OCI-LY3 (cell line): ENCODE measurements at regions not wholly inside any gene's neighbourhood (a gene's known extent, or its start where the extent isn't known, plus 50 kb on each side); places are given as distances from the start of the nearest gene placed in this dataset.
A peak's percentile ranks its signal among the peaks of the same experiment; 100 is the strongest.

Source experiments
- H2AFZ ChIP-seq: fragments of 200-600, 300-600 bp; shearing (Covaris generic); 2 replicates; pipeline ENCODE4 v1.6.0; 2014; ENCODE audit warnings: antibody characterized with exemption, low read depth, low read length
- H3K27ac ChIP-seq: fragments of 200-600, 300-600 bp; sonication (generic); 2 replicates; pipeline ENCODE4 v1.5.1; 2014; ENCODE audit warnings: mild to moderate bottlenecking, low read length, moderate library complexity, mixed read lengths
- H3K27me3 ChIP-seq: fragments of 200-600, 300-600 bp; sonication (generic); 2 replicates; pipeline ENCODE4 v1.6.1; 2014; ENCODE audit warnings: low read depth, low read length, mixed read lengths
- H3K36me3 ChIP-seq: fragments of 200-600, 300-600 bp; sonication (generic); replicated peaks from 2 replicates; pipeline ENCODE3; 2014; ENCODE audit warnings: low read depth, low read length, mixed read lengths
- H3K4me1 ChIP-seq: fragments of 300-600, 200-600 bp; sonication (generic); 2 replicates; pipeline ENCODE4 v1.6.1; 2014; ENCODE audit warnings: low read length, mixed read lengths
- H3K4me2 ChIP-seq: fragments of 200-600, 300-600 bp; sonication (generic); 2 replicates; pipeline ENCODE4 v1.6.1; 2014; ENCODE audit warnings: low read length, mixed read lengths
- H3K4me3 ChIP-seq: fragments of 300-600, 200-600 bp; sonication (generic); 2 replicates; pipeline ENCODE4 v1.5.1; 2014; ENCODE audit warnings: antibody characterized with exemption, mild to moderate bottlenecking, low read length, moderate library complexity
- H3K79me2 ChIP-seq: fragments of 300-600, 200-600 bp; shearing (Covaris generic); 2 replicates; pipeline ENCODE4 v1.6.1; 2014; ENCODE audit warnings: mild to moderate bottlenecking, low read length, mixed read lengths
- H3K9ac ChIP-seq: fragments of 300-600, 200-600 bp; shearing (Covaris generic); 2 replicates; pipeline ENCODE4 v1.6.0; 2014; ENCODE audit warnings: mild to moderate bottlenecking, low read length, moderate library complexity
- H3K9me3 ChIP-seq: fragments of 200-600, 300-600 bp; shearing (Covaris generic); 2 replicates; pipeline ENCODE4 v1.6.1; 2014; ENCODE audit warnings: low read length, mixed read lengths; ENCODE audit not compliant: insufficient read depth
- H4K20me1 ChIP-seq: fragments of 200-600, 300-600 bp; sonication (generic); 2 replicates; pipeline ENCODE4 v1.6.1; 2016; ENCODE audit warnings: low read length, mixed read lengths; ENCODE audit not compliant: insufficient read depth
- CTCF ChIP-seq: fragments of 200-600, 300-600 bp; sonication (generic); IDR thresholded peaks from 2 replicates; pipeline ENCODE4 v1.5.1; 2014; ENCODE audit warnings: antibody characterized with exemption, low read length, low read depth
- EZH2phosphoT487 ChIP-seq: fragments of 200-600 bp; shearing (Covaris generic); IDR thresholded peaks from 2 replicates; pipeline ENCODE4 v1.6.1; 2018; ENCODE audit warnings: antibody characterized with exemption, mixed run types, low read depth

- H3K9ac ChIP-seq: peak overlapping the region; percentile 6; the same call in 1 of the 2 replicates
- H3K27ac ChIP-seq: peak overlapping the region; percentile 70
- H3K79me2 ChIP-seq: no peaks in the 10 kb centered on the region
- H2AFZ ChIP-seq: no peak overlapping the region
- H3K4me2 ChIP-seq: peak overlapping the region; percentile 56
- H3K27me3 ChIP-seq: no peaks in the 10 kb centered on the region
- peaks cover 54% of the 10 kb centered on the region for H3K4me1 ChIP-seq
- H3K4me3 ChIP-seq: peak overlapping the region; percentile 3; the same call in 1 of the 2 replicates
- no peaks in the 10 kb centered on the region for H3K9me3 ChIP-seq
- H4K20me1 ChIP-seq: no peaks in the 10 kb centered on the region
- no peak for TF ChIP-seq EZH2phosphoT487
- no peaks in the 10 kb centered on the region for H3K36me3 ChIP-seq
Observed at GRCh38 chr11:92628401-92629292, 340.8 kb upstream of the MTNR1B start.

GRCh38 chr11:92632495-92632894 lies 337.0 kb upstream of the MTNR1B start:
- H3K4me1 ChIP-seq: peaks cover 44% of the 10 kb centered on the region
- no peaks in the 10 kb centered on the region for H3K79me2 ChIP-seq
- no peak overlapping the region for H3K27ac ChIP-seq
- no peaks in the 10 kb centered on the region for H3K9me3 ChIP-seq
- TF ChIP-seq CTCF (no peak), EZH2phosphoT487 (no peak)
- H3K4me2 ChIP-seq: no peak overlapping the region
- no peaks in the 10 kb centered on the region for H3K27me3 ChIP-seq
- no peak overlapping the region for H2AFZ ChIP-seq
- H3K4me3 ChIP-seq: no peak overlapping the region
- no peaks in the 10 kb centered on the region for H3K36me3 ChIP-seq
- H4K20me1 ChIP-seq: no peaks in the 10 kb centered on the region
- no peak overlapping the region for H3K9ac ChIP-seq

- Histone ChIP-seq H3K36me3 (no peaks in the 10 kb centered on the region), H3K4me1 (peaks cover 43% of the 10 kb centered on the region), H3K4me2 (no peak overlapping the region), H3K27ac (no peak overlapping the region), H3K9ac (no peak overlapping the region), H4K20me1 (no peaks in the 10 kb centered on the region), H2AFZ (no peak overlapping the region; the same call in 1 of the 2 replicates), H3K9me3 (no peaks in the 10 kb centered on the region), H3K4me3 (no peak overlapping the region), H3K27me3 (no peaks in the 10 kb centered on the region), H3K79me2 (no peaks in the 10 kb centered on the region)
- no peak for TF ChIP-seq CTCF
- TF ChIP-seq EZH2phosphoT487: no peak
Observed at GRCh38 chr11:92633820-92634219, 335.6 kb upstream of the MTNR1B start.

- Histone ChIP-seq H3K27ac (no peak overlapping the region), H3K9me3 (no peaks in the 10 kb centered on the region), H3K36me3 (no peaks in the 10 kb centered on the region), H3K27me3 (no peaks in the 10 kb centered on the region), H3K4me1 (peaks cover 50% of the 10 kb centered on the region), H3K9ac (no peak overlapping the region), H3K4me2 (no peak overlapping the region), H2AFZ (no peak overlapping the region), H3K4me3 (no peak overlapping the region), H3K79me2 (no peaks in the 10 kb centered on the region), H4K20me1 (no peaks in the 10 kb centered on the region)
- TF ChIP-seq CTCF (no peak), EZH2phosphoT487 (no peak)
Observed at GRCh38 chr11:92636543-92637188, 332.8 kb upstream of the MTNR1B start.
